ENCODE measurements at regions not wholly inside any gene's neighbourhood (a gene's known extent, or its start where the extent isn't known, plus 50 kb on each side); places are given as distances from the start of the nearest gene placed in this dataset.

DNA sequence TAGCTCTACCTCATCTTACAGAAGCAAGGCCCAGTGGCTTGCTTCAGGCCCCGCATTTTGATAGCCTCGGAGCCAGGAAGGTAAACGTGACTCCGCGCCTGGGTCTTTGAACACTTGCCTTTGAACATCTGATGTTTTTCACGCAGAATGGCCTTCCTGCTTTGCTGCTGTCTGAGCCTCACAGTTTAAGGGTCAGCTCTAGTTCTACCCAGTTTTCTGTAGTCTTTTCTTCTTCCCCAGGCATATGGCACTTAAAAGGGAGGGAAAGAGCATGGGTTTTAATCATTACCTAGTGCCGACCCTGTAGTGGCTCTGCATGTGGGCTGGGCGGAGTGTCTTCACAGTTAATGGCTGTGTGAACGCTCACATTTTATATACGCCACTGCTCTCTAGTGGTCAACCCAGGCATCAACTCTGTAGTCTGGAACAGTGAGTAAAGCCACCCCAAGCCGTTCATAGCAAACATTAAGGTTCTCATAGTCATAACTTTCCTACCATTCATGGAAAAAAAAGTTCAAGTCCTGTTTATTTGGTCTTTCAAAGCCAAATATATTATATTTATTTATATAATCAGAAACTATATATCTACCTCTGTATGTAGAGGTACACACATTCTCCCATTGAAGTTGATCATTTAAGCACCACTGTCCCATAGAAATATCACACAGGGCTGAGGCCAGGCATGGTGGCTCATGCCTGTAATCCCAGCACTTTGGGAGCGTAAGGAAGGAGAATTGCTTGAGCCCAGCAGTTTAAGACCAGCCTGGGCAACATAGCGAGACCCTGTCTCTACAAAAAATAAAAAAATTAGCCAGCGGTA lies 78.1 kb downstream of the IER5 start (continued):
- TF ChIP-seq, protein P1, sequence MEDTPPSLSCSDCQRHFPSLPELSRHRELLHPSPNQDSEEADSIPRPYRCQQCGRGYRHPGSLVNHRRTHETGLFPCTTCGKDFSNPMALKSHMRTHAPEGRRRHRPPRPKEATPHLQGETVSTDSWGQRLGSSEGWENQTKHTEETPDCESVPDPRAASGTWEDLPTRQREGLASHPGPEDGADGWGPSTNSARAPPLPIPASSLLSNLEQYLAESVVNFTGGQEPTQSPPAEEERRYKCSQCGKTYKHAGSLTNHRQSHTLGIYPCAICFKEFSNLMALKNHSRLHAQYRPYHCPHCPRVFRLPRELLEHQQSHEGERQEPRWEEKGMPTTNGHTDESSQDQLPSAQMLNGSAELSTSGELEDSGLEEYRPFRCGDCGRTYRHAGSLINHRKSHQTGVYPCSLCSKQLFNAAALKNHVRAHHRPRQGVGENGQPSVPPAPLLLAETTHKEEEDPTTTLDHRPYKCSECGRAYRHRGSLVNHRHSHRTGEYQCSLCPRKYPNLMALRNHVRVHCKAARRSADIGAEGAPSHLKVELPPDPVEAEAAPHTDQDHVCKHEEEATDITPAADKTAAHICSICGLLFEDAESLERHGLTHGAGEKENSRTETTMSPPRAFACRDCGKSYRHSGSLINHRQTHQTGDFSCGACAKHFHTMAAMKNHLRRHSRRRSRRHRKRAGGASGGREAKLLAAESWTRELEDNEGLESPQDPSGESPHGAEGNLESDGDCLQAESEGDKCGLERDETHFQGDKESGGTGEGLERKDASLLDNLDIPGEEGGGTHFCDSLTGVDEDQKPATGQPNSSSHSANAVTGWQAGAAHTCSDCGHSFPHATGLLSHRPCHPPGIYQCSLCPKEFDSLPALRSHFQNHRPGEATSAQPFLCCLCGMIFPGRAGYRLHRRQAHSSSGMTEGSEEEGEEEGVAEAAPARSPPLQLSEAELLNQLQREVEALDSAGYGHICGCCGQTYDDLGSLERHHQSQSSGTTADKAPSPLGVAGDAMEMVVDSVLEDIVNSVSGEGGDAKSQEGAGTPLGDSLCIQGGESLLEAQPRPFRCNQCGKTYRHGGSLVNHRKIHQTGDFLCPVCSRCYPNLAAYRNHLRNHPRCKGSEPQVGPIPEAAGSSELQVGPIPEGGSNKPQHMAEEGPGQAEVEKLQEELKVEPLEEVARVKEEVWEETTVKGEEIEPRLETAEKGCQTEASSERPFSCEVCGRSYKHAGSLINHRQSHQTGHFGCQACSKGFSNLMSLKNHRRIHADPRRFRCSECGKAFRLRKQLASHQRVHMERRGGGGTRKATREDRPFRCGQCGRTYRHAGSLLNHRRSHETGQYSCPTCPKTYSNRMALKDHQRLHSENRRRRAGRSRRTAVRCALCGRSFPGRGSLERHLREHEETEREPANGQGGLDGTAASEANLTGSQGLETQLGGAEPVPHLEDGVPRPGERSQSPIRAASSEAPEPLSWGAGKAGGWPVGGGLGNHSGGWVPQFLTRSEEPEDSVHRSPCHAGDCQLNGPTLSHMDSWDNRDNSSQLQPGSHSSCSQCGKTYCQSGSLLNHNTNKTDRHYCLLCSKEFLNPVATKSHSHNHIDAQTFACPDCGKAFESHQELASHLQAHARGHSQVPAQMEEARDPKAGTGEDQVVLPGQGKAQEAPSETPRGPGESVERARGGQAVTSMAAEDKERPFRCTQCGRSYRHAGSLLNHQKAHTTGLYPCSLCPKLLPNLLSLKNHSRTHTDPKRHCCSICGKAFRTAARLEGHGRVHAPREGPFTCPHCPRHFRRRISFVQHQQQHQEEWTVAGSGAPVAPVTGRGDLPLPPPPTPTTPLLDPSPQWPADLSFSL (CRISPR knock-in tag; IDR thresholded peaks at IDR 0.05) = no peak
- 0 out of 2 replicates have a peak, but pooled peaks have one; percentile 41 for TF ChIP-seq ZNF501 (CRISPR knock-in tag; IDR thresholded peaks at IDR 0.05)
- TF ChIP-seq, protein P2, sequence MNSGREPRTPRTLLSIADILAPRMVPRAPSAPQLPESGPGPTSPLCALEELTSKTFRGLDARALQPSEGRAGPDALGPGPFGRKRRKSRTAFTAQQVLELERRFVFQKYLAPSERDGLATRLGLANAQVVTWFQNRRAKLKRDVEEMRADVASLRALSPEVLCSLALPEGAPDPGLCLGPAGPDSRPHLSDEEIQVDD (CRISPR knock-in tag; IDR thresholded peaks at IDR 0.05; ENCODE audit: borderline replicate concordance) = no peak
- TF ChIP-seq, protein P3, sequence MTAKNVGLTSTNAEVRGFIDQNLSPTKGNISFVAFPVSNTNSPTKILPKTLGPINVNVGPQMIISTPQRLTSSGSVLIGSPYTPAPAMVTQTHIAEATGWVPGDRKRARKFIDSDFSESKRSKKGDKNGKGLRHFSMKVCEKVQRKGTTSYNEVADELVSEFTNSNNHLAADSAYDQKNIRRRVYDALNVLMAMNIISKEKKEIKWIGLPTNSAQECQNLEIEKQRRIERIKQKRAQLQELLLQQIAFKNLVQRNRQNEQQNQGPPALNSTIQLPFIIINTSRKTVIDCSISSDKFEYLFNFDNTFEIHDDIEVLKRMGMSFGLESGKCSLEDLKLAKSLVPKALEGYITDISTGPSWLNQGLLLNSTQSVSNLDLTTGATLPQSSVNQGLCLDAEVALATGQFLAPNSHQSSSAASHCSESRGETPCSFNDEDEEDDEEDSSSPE (CRISPR knock-in tag; IDR thresholded peaks at IDR 0.05) = peak; percentile 21; the same call in 1 of the 2 replicates
- no peak for TF ChIP-seq HNRNPLL (IDR thresholded peaks at IDR 0.05; ENCODE audit: low read depth, low read length, poor library complexity, severe bottlenecking)
- TF ChIP-seq ZFP37 (CRISPR knock-in tag; IDR thresholded peaks at IDR 0.05; ENCODE audit: borderline replicate concordance) = no peak
- peak; percentile 71 for TF ChIP-seq RAD21 (CRISPR knock-in tag; IDR thresholded peaks at IDR 0.05)
- TF ChIP-seq CREB1 (IDR thresholded peaks at IDR 0.05) = no peak
- TF ChIP-seq CREB1 (CRISPR knock-in tag; IDR thresholded peaks at IDR 0.05) = no peak
- no peak for TF ChIP-seq PHF5A (CRISPR knock-in tag; IDR thresholded peaks at IDR 0.05; ENCODE audit: low read depth, unreplicated experiment)
- TF ChIP-seq ZBTB7B (CRISPR knock-in tag; IDR thresholded peaks at IDR 0.05) = peak; percentile 35; the same call in 1 of the 2 replicates
- no peak for TF ChIP-seq HMG20B (CRISPR knock-in tag; conservative IDR thresholded peaks at IDR 0.05)
- no peak for TF ChIP-seq MIER2 (CRISPR knock-in tag; IDR thresholded peaks at IDR 0.05)
- no peak for TF ChIP-seq MTF1 (CRISPR knock-in tag; IDR thresholded peaks at IDR 0.05)
- no peak for TF ChIP-seq ZNF660 (CRISPR knock-in tag; IDR thresholded peaks at IDR 0.05; ENCODE audit: borderline replicate concordance, low read depth)
